Medulla oblongata (tissue), 1 donor: ENCODE measurements at regions not wholly inside any gene's neighbourhood (a gene's known extent, or its start where the extent isn't known, plus 50 kb on each side); places are given as distances from the start of the nearest gene placed in this dataset.

Experiments
- DNase-seq: peaks from one replicate; pipeline ENCODE4 v3.0.0-alpha.2; 2015; ENCODE audit errors: extremely low spot score

DNA sequence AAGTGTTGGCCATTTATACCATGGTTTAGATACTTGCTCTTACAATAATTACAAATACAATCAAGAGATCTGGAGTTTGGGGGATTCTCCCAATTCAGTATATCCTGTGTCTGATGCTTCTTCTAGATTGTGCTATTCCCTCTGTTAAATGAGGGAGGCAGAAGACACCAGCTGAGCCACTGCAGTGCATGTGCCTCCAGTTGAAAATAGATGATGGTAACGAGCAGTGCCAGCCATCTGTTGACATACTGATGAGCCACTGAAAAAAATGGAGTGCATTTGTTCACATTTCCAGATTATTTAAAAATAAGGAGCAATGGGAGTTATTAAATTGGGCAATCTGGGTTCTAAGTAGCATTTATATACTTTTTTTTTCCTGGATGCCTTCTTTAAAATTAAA is 1428.0 kb upstream of the TENM4 start:
- no peak for DNase-seq

- no peak for DNase-seq
These were observed 1421.2 kb upstream of the TENM4 start for GRCh38 chr11:80862011-80862410.

- DNase-seq = no peak
These were observed 1420.4 kb upstream of the TENM4 start for GRCh38 chr11:80861193-80861592.

DNA sequence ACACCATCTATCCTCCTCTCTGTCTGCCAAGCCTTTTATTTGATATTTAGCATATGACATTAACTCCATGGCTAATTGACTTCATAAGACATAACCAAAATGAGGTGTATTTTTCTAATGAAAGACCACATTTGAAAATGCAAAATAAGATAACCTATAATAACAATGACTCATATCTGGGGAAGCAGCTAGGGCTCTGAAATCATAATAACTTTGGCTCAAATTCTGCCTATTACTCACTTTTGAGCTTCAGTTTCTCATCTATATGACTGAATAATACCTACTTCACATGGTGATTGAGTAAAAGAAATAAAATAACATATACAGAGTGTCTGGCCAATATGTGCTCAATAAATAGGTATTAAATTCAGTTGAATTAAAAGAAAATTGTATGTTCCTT is 1419.8 kb upstream of the TENM4 start:
- DNase-seq = no peak

DNA sequence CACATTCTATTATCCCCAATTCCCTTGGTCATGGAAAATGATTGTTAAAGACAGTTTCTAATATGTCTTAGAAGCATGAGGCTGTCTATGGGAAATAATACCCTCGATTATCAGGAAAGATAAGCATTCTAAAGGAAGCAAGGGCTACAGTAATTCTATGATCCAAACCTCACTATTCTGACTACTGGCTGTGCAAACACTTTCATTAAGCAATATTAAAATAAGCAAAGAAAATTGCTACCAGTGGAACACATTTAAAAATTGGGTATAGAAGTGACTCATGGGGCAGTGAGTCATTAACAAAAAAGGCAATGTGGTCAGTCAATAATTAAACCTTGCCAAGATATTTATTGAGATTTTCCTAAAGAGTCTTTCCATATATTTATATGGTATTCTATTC is 1415.2 kb upstream of the TENM4 start:
- no peak for DNase-seq

DNA sequence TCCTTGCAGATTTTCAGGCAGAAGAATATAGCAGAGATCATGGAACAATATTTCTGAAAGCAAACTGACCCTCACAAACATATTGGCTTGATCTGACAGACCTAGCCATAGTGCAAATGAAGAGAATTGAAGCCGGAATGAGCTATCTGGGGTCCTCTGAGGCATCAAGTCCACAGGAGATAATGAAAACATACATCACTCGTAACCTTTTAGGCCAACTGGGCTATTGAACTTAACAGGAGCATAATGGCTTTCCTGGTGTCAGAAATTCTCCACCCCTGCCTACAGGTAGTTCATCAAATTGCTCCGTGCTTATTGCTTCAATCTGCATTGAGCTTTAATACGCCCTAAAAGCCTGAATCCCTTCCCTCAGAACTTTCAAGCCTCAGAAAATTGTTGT is 1414.6 kb upstream of the TENM4 start:
- no peak for DNase-seq

DNA sequence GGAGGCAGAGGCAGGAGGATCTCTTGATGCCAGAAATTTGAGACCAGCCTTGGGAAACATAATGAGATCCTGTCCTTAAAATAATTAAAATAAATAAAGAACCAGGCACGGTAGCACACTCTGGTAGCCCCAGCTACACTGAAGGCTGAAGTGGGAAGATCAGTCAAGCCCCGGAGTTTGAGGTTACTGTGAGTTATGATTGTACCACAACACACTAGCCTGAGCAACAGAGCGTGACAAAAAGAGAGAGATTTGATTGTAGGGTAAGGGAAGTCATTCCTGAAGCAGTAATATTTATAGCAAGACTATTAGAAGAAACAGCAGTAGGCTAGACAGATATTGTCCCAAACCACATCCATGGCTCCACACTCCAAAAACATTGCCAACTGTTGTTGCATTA is 1408.4 kb upstream of the TENM4 start:
- no peak for DNase-seq

DNA sequence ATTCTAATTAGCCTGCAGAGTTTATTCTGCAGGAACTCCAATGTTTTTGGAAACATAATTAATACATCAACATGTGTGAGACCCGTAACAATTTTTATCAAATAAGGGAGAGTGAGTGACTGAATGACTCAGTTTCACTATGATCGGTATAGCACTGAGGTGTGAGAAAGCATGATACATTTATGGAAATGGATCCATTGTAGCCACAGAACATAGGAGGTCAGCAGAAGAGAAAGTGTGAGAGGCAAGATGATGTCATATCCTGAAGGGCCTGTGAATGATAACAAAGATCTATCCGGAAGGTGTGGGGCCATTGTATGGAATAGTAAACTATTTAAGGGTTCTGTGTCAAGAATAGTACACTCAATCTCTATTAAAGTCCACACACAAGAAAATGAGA is 1406.1 kb upstream of the TENM4 start:
- no peak for DNase-seq

- DNase-seq = no peak
These were observed 1405.6 kb upstream of the TENM4 start for GRCh38 chr11:80846442-80846841.

DNA sequence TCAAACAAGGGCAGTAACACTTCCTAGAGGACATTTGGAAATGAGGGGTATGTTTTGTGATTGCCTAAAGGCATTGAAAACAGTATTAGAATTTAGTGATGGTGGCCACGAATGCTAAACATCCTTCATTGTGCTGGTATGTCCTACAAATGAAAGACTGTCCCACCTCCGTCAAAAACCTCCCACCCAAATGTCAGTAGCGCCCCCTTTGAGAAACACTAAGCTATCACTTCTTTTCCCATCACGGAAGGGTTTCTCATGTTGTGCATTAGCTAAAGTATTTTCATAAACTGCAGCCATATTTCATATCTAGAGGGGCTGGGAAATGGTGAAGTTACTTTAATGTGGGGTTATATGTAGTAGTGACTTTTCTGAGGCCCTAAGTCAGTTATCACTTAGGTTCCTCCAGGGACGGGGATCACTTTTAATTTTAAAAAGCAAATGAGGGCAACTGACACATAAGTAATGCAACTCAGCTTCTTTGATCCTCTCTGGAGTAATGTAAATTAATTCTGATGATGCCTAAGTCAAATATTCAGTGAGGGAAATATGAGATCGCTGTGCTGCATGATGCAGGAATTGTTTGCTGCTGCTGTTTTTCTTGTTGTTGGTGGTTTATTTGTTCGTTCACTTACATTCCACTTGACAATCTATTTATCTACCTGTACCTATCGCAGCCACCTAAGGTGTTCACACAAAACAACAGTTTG is 1403.4 kb upstream of the TENM4 start:
- DNase-seq = no peak

GRCh38 chr11:80843266-80843974 is 1402.6 kb upstream of the TENM4 start:
- no peak for DNase-seq

DNA sequence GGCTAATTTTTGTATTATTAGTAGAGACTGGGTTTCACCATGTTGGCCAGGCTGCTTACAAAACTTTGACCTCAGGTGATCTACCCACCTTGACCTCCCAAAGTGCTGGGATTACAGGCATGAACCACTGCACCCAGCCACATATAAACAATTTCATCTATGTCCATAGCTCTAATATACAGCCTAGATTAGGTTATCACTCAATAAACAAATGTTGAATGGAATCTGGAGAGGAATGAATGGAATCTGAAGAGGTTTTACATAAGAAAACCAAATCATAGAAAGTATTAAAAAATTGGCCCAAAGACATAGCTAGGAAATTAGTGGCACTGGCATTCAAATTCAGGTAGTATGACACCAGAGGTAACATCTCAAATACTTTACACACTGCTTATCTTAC is 1401.4 kb upstream of the TENM4 start:
- DNase-seq = no peak

- no peak for DNase-seq
These were observed 1400.8 kb upstream of the TENM4 start for GRCh38 chr11:80841675-80842074.

GRCh38 chr11:80838153-80838552 is 1397.3 kb upstream of the TENM4 start:
- no peak for DNase-seq

DNA sequence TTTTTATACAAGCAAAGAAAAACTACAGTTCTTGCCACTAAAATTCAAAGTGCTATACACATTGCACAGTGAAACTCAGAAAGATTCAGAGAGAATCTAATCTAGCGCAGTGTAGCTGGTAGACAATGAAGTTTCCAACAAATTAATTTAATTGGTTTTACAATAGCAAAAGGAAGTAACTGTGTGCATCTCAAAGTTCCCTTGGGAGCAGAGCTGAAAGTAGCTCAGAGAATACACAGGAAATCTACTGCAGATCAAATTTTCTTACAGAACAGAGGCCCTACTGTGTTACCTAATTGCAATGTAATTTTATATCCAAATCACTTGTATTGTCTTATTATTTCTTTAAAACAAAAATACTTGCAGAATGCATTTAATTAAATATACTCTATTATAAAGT is 1396.2 kb upstream of the TENM4 start:
- DNase-seq = no peak

- no peak for DNase-seq
These were observed 1390.5 kb upstream of the TENM4 start for GRCh38 chr11:80831374-80831773.

DNA sequence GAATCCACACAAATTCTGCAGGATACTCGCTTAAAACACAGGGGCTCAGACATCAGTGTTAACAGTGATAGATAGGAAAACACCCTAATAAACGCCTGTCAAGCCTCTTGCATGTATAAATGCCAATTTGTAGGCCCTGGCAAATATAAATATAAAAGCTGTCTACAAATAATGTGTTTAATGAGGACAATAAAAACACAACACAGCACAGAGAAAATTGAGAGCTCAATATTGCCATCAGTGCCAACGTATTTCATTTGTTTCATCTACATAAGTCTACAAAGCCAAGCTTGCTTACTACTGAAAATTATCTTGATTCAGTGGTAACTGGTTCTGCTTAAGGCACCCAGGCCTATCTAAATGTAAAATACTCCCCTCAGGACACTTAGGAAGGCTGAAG is 1387.0 kb upstream of the TENM4 start:
- no peak for DNase-seq

GRCh38 chr11:80826808-80827207 is 1386.0 kb upstream of the TENM4 start:
- no peak for DNase-seq

DNA sequence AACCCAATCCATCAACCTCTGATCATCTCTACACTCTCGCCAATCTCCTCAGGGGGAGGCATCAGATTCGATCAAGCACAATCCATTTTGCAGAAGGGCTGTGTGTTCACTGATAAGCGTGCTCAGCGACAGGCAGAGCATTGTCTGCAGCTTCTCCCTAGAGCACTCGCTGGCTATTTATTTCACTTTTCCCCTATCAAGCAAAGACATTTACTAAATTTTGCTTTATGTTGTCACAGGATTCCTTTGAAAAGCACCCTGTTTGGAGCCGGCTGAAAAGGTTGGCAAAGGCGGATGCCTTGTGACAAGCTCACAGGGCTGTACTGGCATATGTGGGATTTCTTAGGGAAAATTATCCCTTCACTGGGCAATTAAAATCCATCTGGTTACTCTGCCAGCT is 1381.5 kb upstream of the TENM4 start:
- DNase-seq = peak; percentile 23

DNA sequence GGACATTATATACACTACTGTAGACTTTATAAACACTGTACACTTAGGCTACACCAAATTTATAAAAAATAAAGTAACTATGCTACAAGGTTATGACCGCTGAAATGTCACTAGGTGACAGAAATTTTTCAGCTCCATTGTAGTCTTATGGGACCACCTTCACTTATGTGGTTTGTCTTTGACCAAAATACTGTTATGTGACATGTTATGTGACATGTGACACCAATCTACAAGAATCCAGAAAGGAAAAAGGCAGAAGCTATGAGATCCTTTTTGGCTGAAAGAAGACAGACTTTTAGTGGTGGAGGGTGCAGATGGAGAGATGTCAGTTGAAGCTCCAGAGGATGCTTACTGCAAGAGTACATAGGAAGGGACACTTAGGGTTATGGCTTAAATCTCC is 1378.4 kb upstream of the TENM4 start:
- DNase-seq = no peak

DNA sequence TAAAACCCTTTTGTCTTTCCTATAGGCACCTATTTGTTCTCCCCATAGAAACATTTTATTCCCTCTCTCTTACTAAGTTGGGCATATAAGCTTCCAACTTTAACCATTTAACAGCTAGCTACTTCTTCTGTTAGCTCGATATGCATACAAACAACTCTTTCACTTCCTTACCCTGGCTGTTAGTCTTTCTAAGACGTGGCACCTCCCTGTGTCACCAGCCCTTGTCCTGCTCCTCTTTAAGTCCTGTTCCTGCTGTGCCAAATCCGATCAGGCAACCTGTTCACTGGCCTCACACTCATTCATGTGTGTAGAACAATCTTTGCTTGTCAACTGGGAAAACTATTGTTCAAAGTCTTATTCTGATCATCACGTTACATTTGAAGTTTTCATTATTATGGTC is 1376.1 kb upstream of the TENM4 start:
- no peak for DNase-seq

DNA sequence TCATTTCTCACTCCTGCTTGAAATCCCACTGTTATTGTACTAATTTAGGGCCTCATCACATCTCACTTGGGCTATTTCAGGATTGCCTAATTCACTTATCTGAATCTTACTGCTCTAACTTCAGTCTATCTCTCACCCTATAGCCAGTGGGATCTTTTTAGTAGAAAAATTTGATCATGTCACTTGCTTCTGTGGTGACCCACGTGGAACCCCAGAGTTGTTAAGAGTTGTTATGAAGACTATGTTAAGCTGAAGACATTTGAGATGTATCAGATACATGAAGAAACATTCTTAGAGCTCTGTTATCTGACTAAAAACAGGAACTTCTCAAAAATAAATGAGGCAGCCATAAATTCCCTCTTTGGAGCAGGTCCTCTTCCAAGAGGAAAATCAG is 1375.6 kb upstream of the TENM4 start:
- DNase-seq = no peak

- no peak for DNase-seq
These were observed 1375.1 kb upstream of the TENM4 start for GRCh38 chr11:80815752-80816453.
